ENCODE measurements at regions not wholly inside any gene's neighbourhood (a gene's known extent, or its start where the extent isn't known, plus 50 kb on each side); places are given as distances from the start of the nearest gene placed in this dataset.

- TF ChIP-seq EZH2phosphoT487 (IDR thresholded peaks at IDR 0.05) = no peak
- no peak for TF ChIP-seq CTCF (IDR thresholded peaks at IDR 0.05)
- no peak for TF ChIP-seq EZH2 (IDR thresholded peaks at IDR 0.05)
Observed at GRCh38 chr12:42924482-42924881, 334.9 kb upstream of the PRICKLE1 start.
